ENCODE measurements at regions not wholly inside any gene's neighbourhood (a gene's known extent, or its start where the extent isn't known, plus 50 kb on each side); places are given as distances from the start of the nearest gene placed in this dataset.

- DNase-seq: no peak
Measured at GRCh38 chr18:26794230-26795101, 71.0 kb downstream of the AQP4 start.

GRCh38 chr18:26792661-26793060, 72.8 kb downstream of the AQP4 start:
- DNase-seq: no peak

GRCh38 chr18:26791676-26792075, 73.8 kb downstream of the AQP4 start:
- DNase-seq: no peak

GRCh38 chr18:26784599-26784998, 80.9 kb downstream of the AQP4 start:
- no peak for DNase-seq

- no peak for DNase-seq
Measured at GRCh38 chr18:26783170-26783569, 82.3 kb downstream of the AQP4 start.

DNA sequence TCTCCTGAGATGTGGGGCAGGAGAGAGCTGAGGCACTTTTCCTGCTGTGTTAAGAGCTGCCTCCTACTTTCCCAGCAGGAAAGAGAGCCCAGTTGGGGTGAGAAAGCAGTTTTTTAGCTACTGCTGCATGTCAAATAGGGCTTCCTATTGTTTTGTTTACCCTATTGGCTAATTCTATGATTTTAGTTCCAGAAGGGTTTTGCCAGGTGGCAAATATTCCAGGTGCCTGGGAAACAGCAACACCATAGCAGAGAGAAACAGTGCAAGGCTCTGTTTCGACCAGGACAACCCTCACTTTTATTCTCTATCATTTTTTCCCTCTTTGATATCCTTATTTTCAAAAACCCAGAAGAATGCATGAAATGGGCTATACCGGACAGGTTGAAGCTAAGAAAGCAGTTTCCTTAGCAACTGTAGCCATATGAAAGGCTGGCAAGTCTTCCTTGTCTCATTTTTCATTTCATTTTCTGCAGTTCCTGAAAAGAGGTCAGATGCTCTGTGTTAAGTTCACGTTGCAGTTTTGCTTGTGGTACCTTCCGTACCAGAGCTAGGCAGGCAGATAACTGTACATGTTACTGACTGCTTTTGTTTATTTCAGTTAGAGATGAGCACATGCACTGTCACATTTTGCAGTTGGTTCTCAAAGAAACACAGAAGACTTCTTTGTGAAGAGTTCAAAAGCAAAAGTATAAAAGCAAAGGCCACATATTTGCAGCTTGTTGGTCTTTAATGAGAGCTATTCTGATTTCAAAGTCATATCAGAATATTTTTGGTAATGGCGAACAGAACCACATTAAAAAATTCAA, 84.8 kb downstream of the AQP4 start:
- peak in 1 of 58 donors; percentile 22 for DNase-seq

- no peak for DNase-seq
Measured at GRCh38 chr18:26778054-26778393, 87.5 kb downstream of the AQP4 start.

- peak in 1 of 58 donors; percentile 14 for DNase-seq
Measured at GRCh38 chr18:26777351-26778053, 88.0 kb downstream of the AQP4 start.

- no peak for DNase-seq
Measured at GRCh38 chr18:26772691-26773090, 92.8 kb downstream of the AQP4 start.

- no peak for DNase-seq
Measured at GRCh38 chr18:26771524-26771923, 94.0 kb downstream of the AQP4 start.

DNA sequence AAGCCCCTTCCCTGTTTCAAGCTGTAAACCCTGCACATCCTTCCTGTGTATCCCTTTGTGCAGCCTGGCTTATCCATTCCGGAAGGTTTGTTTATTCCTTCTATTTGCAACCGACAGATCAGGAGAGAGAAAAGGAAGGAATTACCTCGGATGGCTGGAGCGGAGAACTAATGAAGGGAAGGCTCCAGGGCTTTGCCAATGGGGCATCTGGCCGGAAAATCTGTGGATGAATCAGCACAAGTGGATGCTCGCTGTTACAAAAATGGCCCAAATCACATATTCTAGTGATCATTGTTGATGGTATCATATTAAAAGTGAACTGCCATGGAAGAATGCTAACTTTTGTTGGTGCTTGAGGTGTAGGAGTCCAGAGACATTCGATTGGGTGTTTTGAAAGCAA, 97.1 kb downstream of the AQP4 start:
- no peak for DNase-seq

GRCh38 chr18:26765498-26765897, 100.0 kb downstream of the AQP4 start:
- DNase-seq: no peak

- DNase-seq: no peak
Measured at GRCh38 chr18:26764586-26764985, 100.9 kb downstream of the AQP4 start.

DNA sequence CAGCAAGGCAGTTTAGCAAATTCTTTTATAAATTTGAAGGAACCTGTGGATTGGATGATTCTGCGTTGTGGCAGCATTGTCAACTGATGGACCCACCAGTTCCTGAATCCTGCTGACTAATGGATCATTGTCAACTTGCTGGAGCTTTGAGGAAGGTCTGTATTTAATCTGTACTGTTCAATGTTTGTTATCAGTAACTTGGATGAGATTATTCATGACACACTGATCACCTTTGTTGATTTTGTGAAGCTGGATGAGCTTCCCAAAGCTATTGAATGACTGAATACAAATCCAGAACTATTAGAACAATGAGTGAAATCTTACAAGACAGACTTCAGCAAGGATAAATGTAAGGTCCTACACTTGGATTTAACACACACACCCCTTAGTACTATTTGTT, 101.3 kb downstream of the AQP4 start:
- no peak for DNase-seq

- DNase-seq: no peak
Measured at GRCh38 chr18:26763446-26764110, 101.9 kb downstream of the AQP4 start.

DNA sequence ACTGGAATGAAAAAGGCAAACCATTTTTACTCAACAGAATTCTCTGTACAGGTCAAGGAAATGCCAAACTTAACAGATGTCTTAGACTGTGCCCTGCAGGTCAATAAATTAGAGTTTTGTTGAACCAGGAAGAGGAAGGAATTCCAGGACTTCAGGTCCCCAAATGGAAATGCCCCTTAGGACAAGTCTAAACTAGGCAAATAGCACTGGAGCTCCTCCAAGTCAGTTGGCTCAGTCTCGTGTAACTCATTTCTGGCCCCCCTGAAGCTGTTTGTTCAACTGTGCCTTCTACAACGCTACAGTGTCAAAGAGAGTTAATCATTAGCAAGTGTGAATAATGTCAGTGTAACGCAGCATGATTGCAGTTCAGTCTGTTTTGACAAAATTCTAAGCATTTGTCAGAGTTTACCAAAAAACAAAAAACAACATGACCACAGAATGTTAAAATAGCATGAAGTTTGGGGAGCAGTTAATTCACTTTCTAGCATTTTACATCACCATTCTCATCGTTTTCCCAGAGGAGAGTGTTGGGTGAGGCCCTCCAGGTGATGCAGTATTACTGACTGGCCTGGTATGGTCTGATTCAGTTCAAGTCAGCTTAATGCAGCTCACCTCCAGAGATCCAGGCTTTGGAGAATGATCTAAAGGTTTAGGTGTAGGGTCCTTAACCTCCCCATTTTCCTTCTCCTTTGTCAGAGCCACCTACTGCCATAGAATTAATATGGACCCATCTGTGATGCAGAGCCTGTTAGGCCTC, 108.1 kb downstream of the AQP4 start:
- DNase-seq: no peak

- DNase-seq: no peak
Measured at GRCh38 chr18:26756556-26756955, 109.0 kb downstream of the AQP4 start.

- no peak for DNase-seq
Measured at GRCh38 chr18:26746826-26747475, 118.6 kb downstream of the AQP4 start.

DNA sequence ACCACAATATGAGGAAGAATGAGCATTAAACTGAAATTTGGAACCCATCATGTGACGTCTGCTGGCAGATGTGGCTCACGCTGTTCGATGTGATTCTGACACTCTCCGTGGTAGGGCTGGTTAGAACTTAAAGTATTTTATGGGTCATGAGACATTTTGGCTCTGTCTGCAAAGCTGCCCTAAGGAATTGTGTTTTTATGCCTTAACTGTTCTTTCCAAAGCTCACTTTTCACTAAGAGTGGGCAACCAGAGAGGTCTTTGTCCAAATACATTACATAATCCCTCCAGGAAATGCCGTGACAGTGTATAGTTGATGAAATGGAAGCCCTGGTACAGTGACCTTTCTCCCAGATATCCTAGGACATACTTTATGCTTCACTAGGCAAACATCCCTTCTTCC, 119.1 kb downstream of the AQP4 start:
- no peak for DNase-seq
